K562 (cell line): ENCODE measurements at regions not wholly inside any gene's neighbourhood (a gene's known extent, or its start where the extent isn't known, plus 50 kb on each side); places are given as distances from the start of the nearest gene placed in this dataset.

Experiments
- ASH1L ChIP-seq: fragments of 450-650 bp; IDR thresholded peaks from 2 replicates; pipeline ENCODE4 v1.6.1; 2018; ENCODE audit warnings: borderline replicate concordance, mild to moderate bottlenecking, low read depth; ENCODE audit not compliant: partially characterized antibody
- BHLHE40 ChIP-seq: IDR thresholded peaks from 2 replicates; pipeline ENCODE4 v1.6.1; 2011; ENCODE audit warnings: low read length, improper control_type of control experiment
- BRD9 ChIP-seq: fragments of 450-650 bp; IDR thresholded peaks from 2 replicates; pipeline ENCODE4 v1.6.1; 2018; ENCODE audit warnings: low read depth; ENCODE audit not compliant: partially characterized antibody
- CBX3 ChIP-seq, 2 experiments: IDR thresholded peaks; 1 replicate in 1 of 2; 2 replicates in 1 of 2; pipeline ENCODE4 v1.6.1; 2012; ENCODE audit warnings: inconsistent platforms in 2 of 2, low read length in 2 of 2, borderline replicate concordance in 1 of 2, control low read depth in 1 of 2
- ERF ChIP-seq: fragments of 450-650 bp; formaldehyde crosslinking; IDR thresholded peaks from 2 replicates; pipeline ENCODE4 v1.4.0; 2020; ENCODE audit warnings: mild to moderate bottlenecking, mixed read lengths
- FUS ChIP-seq: fragments of 200-400 bp; formaldehyde crosslinking; optimal IDR thresholded peaks from 2 replicates; pipeline ENCODE3; 2017; ENCODE audit warnings: low read depth, low read length
- ILK ChIP-seq: fragments of 450-650 bp; IDR thresholded peaks from 2 replicates; pipeline ENCODE4 v1.6.1; 2016; ENCODE audit warnings: missing genetic modification characterization, low read depth, mild to moderate bottlenecking, missing compliant biosample characterization, moderate library complexity, borderline replicate concordance
- MCM5 ChIP-seq: fragments of 450-650 bp; IDR thresholded peaks from 2 replicates; pipeline ENCODE4 v1.6.1; 2016; ENCODE audit warnings: low read depth
- MEIS2 ChIP-seq: fragments of 450-650 bp; IDR thresholded peaks from 2 replicates; pipeline ENCODE4 v1.6.1; 2014; ENCODE audit warnings: mild to moderate bottlenecking; ENCODE audit not compliant: partially characterized antibody
- NR1H2 ChIP-seq: sonication (generic); formaldehyde crosslinking; IDR thresholded peaks from 2 replicates; pipeline ENCODE4 v1.4.0; 2020; ENCODE audit warnings: mild to moderate bottlenecking, missing genetic modification reagents
- POLR2AphosphoS5 ChIP-seq: IDR thresholded peaks from 2 replicates; pipeline ENCODE4 v1.6.1; 2011; ENCODE audit warnings: mild to moderate bottlenecking, low read depth, low read length, moderate library complexity; ENCODE audit not compliant: control insufficient read depth, insufficient read depth
- PRDM10 ChIP-seq: fragments of 450-650 bp; IDR thresholded peaks from 2 replicates; pipeline ENCODE4 v1.6.1; 2018; ENCODE audit not compliant: partially characterized antibody
- RAD51 ChIP-seq: fragments of 450-650 bp; IDR thresholded peaks from 2 replicates; pipeline ENCODE4 v1.7.1; 2016; ENCODE audit warnings: low read depth, mild to moderate bottlenecking, borderline replicate concordance
- RHOXF2B ChIP-seq: fragments of 250-450 bp; sonication (Bioruptor Pico); conservative IDR thresholded peaks from 2 replicates; pipeline ENCODE4 v1.5.1; 2021
- SETDB1 ChIP-seq: IDR thresholded peaks from one replicate; pipeline ENCODE4 v1.6.1; 2012; ENCODE audit warnings: low read length, control low read depth, inconsistent platforms
- SUPT5H ChIP-seq: fragments of 450-650 bp; IDR thresholded peaks from 2 replicates; pipeline ENCODE4 v1.6.1; 2016
- TCF3 ChIP-seq: sonication (generic); formaldehyde crosslinking; IDR thresholded peaks from 2 replicates; pipeline ENCODE4 v1.4.0; 2020; ENCODE audit warnings: mild to moderate bottlenecking, missing genetic modification reagents
- TGIF2 ChIP-seq: sonication (generic); formaldehyde crosslinking; IDR thresholded peaks from 2 replicates; pipeline ENCODE4 v1.8.1; 2022; ENCODE audit warnings: mild to moderate bottlenecking, missing genetic modification reagents, moderate library complexity
- ZC3H4 ChIP-seq: sonication (generic); formaldehyde crosslinking; IDR thresholded peaks from 2 replicates; pipeline ENCODE4 v1.9.0; 2021; ENCODE audit warnings: missing genetic modification reagents, borderline replicate concordance
- ZNF24 ChIP-seq: fragments of 450-650 bp; IDR thresholded peaks from 2 replicates; pipeline ENCODE4 v1.6.1; 2016
- ZNF274 ChIP-seq: IDR thresholded peaks from 2 replicates; pipeline ENCODE4 v1.6.1; 2011; ENCODE audit warnings: low read depth, mild to moderate bottlenecking, low read length, moderate library complexity, borderline replicate concordance
- ZNF511 ChIP-seq: sonication (generic); formaldehyde crosslinking; IDR thresholded peaks from 2 replicates; pipeline ENCODE4 v1.8.0; 2022; ENCODE audit warnings: mild to moderate bottlenecking, missing genetic modification reagents
- ZNF785 ChIP-seq: fragments of 250-450 bp; sonication (Bioruptor Pico); IDR thresholded peaks from 2 replicates; pipeline ENCODE4 v1.4.0; 2020; ENCODE audit warnings: mild to moderate bottlenecking

- no peak for TF ChIP-seq ILK (tag)
- TF ChIP-seq SETDB1: no peak
- TF ChIP-seq SUPT5H: no peak
- no peak for TF ChIP-seq BRD9
- no peak for TF ChIP-seq ZNF24
- TF ChIP-seq ASH1L: no peak
- TF ChIP-seq RAD51: no peak
- no peak for TF ChIP-seq ZNF785
- TF ChIP-seq RHOXF2B (CRISPR knock-in tag): no peak
- no peak for TF ChIP-seq ZNF511 (CRISPR knock-in tag)
- no peak for TF ChIP-seq ZC3H4 (CRISPR knock-in tag)
- TF ChIP-seq PRDM10: peak; percentile 54
- peak; percentile 18 for TF ChIP-seq MEIS2
- TF ChIP-seq ERF (CRISPR knock-in tag): no peak
- no peak for TF ChIP-seq BHLHE40
- TF ChIP-seq MCM5: no peak
- TF ChIP-seq POLR2AphosphoS5: no peak
- TF ChIP-seq TCF3 (CRISPR knock-in tag): no peak
- no peak for TF ChIP-seq ZNF274
- TF ChIP-seq NR1H2: no peak
- TF ChIP-seq FUS: no peak
- no peak for TF ChIP-seq TGIF2 (CRISPR knock-in tag)
- TF ChIP-seq CBX3 (IDR thresholded peaks at IDR 0.05; ENCODE audit: borderline replicate concordance in 1 of 2, low read length in 2 of 2): no peak
Measured at GRCh38 chr1:30034627-30035521, 688.5 kb downstream of the MATN1 start (continued).
